Activated naive CD4-positive, alpha-beta T cell treated with anti-CD3 and anti-CD28 coated beads, Interleukin-2, amount 50 U/mL, for 72 hours (primary cell): ENCODE measurements at regions not wholly inside any gene's neighbourhood (a gene's known extent, or its start where the extent isn't known, plus 50 kb on each side); places are given as distances from the start of the nearest gene placed in this dataset.

Experiments used
- ATAC-seq, 2 donors: fragments of 150-1000 bp; cut with Tn5 transposase; 2 replicates each; pipeline ENCODE4 v1.10.0; 2021; ENCODE audit warnings: mild to moderate bottlenecking in 2 of 2, moderate library complexity in 2 of 2
- DNase-seq, 2 donors: peaks; one replicate each; pipeline ENCODE4 v3.0.0; 2021 to 2022; ENCODE audit warnings: low spot score in 2 of 2
- H3K27ac Mint-ChIP-seq, 2 donors: one replicate each; pipeline ENCODE4 v1.8.0; 2022; ENCODE audit warnings: mild to moderate bottlenecking in 2 of 2, mixed read lengths in 2 of 2
- H3K36me3 Mint-ChIP-seq, 2 donors: one replicate each; pipeline ENCODE4 v1.8.0; 2022; ENCODE audit warnings: mixed read lengths in 2 of 2
- H3K9me3 Mint-ChIP-seq, 2 donors: one replicate each; pipeline ENCODE4 v1.8.0; 2022; ENCODE audit warnings: mixed read lengths in 2 of 2

DNA sequence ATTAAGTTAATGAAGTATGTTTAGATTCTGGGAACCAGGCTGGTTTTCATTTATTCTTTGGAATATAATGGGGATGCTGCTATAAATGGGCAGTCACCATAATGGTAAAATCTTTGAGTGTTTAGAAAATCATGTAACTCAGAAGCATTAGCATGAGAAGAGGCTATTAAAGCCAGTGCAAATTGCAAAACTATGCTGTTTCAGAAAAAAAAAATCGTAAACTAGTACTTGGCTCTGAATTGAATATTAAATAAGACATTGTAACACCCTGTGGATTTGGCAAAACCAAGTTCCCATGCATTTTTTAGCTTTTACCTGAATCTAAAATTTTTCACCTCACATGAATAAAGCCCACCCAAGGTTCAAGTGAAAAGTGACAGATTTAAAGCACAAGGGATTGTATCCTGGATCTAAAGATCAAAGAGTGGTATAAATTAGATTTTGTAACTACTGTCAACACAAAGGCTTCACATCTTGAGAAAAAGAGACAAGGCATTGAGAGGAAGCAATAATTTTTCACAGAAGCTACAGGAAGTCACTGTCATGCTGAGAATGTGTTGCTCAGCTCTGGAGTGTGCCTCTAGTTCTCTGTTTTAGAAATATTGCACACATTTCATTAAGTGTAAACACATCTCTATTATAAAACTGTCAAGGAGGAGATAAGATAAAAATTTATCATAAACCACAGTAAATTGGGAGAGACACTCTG, 142.2 kb downstream of the ABCA8 start:
- DNase-seq = no peak
- no peak for ATAC-seq
- Mint-ChIP-seq H3K36me3 (peaks cover 0 to 4% of the 10 kb centered on the region in 2 donors), H3K9me3 (peaks cover 0 to 3% of the 10 kb centered on the region in 2 donors), H3K27ac (no peak overlapping the region)

DNA sequence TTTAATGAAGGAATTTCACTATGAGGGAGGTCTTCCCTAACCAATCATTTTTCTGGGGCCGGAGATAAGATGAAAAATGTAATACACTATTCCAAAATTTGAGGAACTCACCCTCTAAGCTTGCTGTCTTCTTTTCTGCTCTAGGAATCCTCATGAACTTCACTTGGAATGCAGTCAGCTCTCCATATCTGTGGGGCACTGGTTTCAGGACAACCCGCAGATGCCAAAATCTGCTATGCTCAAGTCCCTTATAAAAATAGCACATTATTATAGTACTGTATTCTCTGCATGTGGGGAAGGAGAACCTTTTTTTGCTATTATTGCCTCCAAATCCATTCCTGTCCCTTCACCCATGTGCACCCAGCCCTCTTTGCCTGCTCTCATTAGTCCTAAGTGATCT, 146.0 kb downstream of the ABCA8 start:
- ATAC-seq = no peak
- Mint-ChIP-seq H3K9me3 (peaks cover 0 to 3% of the 10 kb centered on the region in 2 donors), H3K36me3 (peaks cover 0 to 4% of the 10 kb centered on the region in 2 donors)

DNA sequence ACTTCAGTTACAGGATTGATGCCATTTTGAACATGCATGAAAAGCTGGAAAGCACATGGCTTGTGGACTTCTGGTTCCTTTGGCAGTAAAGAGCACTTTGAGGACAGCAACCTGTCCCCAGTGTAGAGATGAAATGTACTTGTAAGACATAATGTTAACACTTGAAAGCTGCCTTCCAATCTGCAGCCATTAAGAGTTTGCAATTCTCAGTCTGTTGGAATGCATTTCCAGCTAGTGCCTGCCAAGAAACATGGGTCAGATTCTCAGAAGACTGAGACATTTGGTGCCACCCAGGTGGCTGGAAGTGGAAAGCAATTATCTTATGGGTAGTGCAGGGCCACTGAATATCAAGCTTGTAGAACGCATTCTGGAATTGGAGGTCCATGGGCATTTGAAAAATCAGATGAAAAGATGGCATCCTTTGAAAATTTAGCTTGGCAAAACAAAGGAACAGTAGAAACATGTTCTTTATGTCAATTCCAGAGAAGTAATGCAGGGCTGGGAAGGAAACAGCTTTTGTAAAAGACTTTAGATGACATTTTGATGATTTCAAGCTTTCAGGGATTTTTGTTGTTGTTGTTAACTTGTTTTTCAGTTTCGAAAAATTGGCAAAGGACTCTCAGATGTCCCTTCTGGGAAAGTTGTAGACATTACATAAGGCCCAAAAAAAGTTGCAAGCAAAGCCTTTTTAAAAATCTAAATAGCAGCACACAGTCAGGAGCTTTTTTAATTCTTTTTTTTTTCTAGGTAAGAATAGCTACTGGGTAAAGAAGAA, 147.0 kb downstream of the ABCA8 start:
- no peak overlapping the region for H3K27ac Mint-ChIP-seq
- peaks cover 0 to 4% of the 10 kb centered on the region in 2 donors for H3K36me3 Mint-ChIP-seq
- DNase-seq (no peak), ATAC-seq (no peak)
- H3K9me3 Mint-ChIP-seq = peaks cover 0 to 3% of the 10 kb centered on the region in 2 donors

More for the DNA sequence above, 146.0 kb downstream of the ABCA8 start:
- H3K27ac Mint-ChIP-seq = no peak overlapping the region
- no peak for DNase-seq

DNA sequence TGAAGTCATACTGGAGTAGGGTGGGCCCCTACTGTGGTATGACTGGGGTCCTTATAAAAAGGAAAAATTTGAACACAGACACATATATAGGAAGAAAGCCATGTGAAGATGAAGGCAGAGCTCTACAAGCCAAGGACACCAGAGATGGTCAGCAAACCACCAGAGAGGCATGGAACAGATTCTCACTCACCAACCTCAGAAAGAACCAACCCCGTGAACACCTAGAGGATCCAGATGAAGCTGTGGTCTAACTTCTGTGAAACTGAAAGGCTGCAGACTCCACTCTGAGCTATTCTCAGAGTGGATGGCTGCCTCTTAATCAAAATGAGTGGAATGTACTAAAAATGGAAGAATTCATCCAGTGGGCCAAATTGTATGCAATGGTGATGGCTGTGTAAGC, 149.6 kb downstream of the ABCA8 start:
- Mint-ChIP-seq H3K36me3 (no peaks in the 10 kb centered on the region), H3K27ac (no peak overlapping the region), H3K9me3 (no peaks in the 10 kb centered on the region)
- DNase-seq (no peak), ATAC-seq (no peak)

- Mint-ChIP-seq H3K27ac (no peak overlapping the region), H3K36me3 (no peaks in the 10 kb centered on the region), H3K9me3 (no peaks in the 10 kb centered on the region)
- ATAC-seq = no peak
- DNase-seq = no peak
Observed at GRCh38 chr17:68804777-68805520, 150.2 kb downstream of the ABCA8 start.

GRCh38 chr17:68803164-68803929, 151.8 kb downstream of the ABCA8 start:
- Mint-ChIP-seq H3K9me3 (no peaks in the 10 kb centered on the region), H3K27ac (no peak overlapping the region), H3K36me3 (no peaks in the 10 kb centered on the region)
- DNase-seq (no peak), ATAC-seq (no peak)

GRCh38 chr17:68801335-68802247, 153.6 kb downstream of the ABCA8 start:
- DNase-seq (no peak), ATAC-seq (no peak)
- Mint-ChIP-seq H3K27ac (no peak overlapping the region), H3K9me3 (no peaks in the 10 kb centered on the region), H3K36me3 (no peaks in the 10 kb centered on the region)

DNA sequence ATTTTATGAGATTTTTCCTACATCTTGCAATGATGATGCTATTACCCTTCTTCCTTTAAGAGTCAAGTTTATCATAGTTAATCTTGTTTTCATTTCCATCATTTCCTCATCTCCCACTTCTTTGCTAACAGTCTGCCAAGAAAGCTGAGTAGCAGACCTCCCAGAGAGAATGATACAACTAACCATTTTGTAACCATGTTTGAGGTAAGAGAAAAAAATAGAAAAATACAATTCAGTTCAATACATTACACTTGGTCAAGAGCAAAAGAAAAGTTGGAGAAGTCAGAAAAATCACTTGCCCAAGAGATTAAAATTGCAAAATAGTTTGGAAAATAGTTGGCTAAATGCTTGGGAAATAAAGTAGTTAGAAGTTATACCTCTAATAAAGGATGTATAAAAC, 154.4 kb downstream of the ABCA8 start:
- H3K36me3 Mint-ChIP-seq = no peaks in the 10 kb centered on the region
- H3K9me3 Mint-ChIP-seq = no peaks in the 10 kb centered on the region
- no peak overlapping the region for H3K27ac Mint-ChIP-seq
- DNase-seq = no peak
- no peak for ATAC-seq

GRCh38 chr17:68794636-68795434, 160.4 kb downstream of the ABCA8 start:
- Mint-ChIP-seq H3K9me3 (no peaks in the 10 kb centered on the region), H3K36me3 (no peaks in the 10 kb centered on the region), H3K27ac (peak overlapping the region in 1 of 2 donors; percentile 21)
- DNase-seq (no peak), ATAC-seq (no peak)

DNA sequence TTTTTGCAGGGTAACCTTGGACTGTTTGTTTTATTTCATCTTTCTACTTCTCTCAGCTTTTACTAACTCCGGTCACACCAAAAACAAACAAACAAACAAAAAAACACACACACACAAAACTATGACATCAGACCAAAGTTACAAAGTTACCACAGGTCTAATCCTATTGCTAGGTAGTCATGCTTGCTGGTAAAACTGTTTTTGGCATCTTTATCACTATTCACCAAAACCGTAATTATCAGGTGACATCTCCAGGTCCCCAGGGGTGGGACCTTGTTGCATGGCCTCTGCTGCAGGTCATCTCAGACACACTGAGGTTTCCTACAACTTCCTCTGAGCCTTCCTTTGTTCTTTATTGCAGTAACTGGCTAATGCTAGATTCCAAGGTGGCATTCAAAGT, 162.3 kb downstream of the ABCA8 start:
- H3K27ac Mint-ChIP-seq = no peak overlapping the region
- no peaks in the 10 kb centered on the region for H3K36me3 Mint-ChIP-seq
- DNase-seq (no peak), ATAC-seq (no peak)
- H3K9me3 Mint-ChIP-seq = no peaks in the 10 kb centered on the region

- DNase-seq = no peak
- ATAC-seq = no peak
- no peak overlapping the region for H3K27ac Mint-ChIP-seq
- no peaks in the 10 kb centered on the region for H3K36me3 Mint-ChIP-seq
- no peaks in the 10 kb centered on the region for H3K9me3 Mint-ChIP-seq
Observed at GRCh38 chr17:68792042-68792685, 163.0 kb downstream of the ABCA8 start.

GRCh38 chr17:68790931-68791330, 164.3 kb downstream of the ABCA8 start:
- ATAC-seq (no peak), DNase-seq (no peak)
- Mint-ChIP-seq H3K36me3 (no peaks in the 10 kb centered on the region), H3K27ac (no peak overlapping the region), H3K9me3 (no peaks in the 10 kb centered on the region)

- no peaks in the 10 kb centered on the region for H3K36me3 Mint-ChIP-seq
- DNase-seq (no peak), ATAC-seq (no peak)
- no peaks in the 10 kb centered on the region for H3K9me3 Mint-ChIP-seq
- H3K27ac Mint-ChIP-seq = no peak overlapping the region
Observed at GRCh38 chr17:68790492-68790891, 164.7 kb downstream of the ABCA8 start.

DNA sequence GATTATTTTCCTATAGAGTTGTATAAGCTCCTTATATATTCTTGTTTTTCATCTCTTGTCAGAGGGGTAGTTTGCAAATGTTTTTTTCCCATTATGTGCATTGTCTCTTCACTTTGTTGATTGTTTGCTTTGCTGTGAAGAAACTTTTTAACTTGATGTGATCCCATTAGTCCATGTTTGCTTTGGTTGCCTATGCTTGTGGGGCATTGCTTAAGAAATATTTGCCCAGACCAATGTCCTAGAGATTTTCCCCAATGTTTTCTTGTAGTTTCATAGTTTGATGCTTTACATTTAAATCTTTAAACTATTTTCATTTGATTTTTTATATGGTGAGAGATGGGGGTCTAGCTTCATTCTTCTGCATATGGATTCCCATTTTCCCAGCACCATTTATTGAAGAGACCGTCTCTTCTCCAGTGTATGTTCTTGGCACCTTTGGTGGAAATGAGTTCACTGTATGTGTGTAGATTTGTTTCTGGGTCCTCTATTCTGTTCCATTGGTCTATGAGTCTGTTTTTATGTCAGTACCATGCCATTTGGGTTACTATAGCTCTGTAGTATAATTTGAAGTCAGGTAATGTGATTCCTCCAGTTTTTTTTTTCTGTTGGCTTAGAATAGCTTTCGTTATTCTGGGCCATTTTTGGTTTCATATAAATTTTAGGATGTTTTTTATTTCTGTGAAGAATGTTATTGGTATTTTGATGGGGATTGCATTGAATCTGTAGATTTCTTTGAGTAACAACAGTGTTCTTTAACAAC, 165.8 kb downstream of the ABCA8 start:
- H3K36me3 Mint-ChIP-seq = no peaks in the 10 kb centered on the region
- no peaks in the 10 kb centered on the region for H3K9me3 Mint-ChIP-seq
- H3K27ac Mint-ChIP-seq = no peak overlapping the region
- ATAC-seq (no peak), DNase-seq (no peak)
